ENCODE measurements at regions not wholly inside any gene's neighbourhood (a gene's known extent, or its start where the extent isn't known, plus 50 kb on each side); places are given as distances from the start of the nearest gene placed in this dataset.

DNA sequence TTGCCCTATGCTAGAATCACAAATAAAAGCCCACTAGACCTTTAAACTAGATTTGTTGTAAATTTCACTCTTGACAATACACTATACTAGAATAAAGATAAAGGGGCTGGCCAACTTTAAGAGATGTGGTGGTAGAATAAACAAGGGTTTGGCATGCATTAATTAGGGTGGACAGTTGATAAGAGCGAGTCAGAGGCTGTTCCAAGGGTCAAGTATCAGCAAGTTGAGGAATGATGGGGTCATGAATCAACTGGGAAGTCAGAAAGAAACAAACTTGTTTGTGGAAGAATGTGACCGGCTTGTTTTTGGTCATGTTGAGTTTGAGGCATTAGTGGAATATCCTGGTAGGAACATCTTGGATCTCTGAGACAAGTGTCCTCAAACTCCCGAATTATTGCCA lies 398.3 kb upstream of the TNP1 start:
- Histone ChIP-seq H4K20me1 (ENCODE audit: control insufficient read depth, extremely low read depth, insufficient read depth, low read length) (no peaks in the 10 kb centered on the region), H3K9ac (ENCODE audit: control insufficient read depth, extremely low read depth, insufficient read depth, low read length) (no peak overlapping the region), H3K4me2 (ENCODE audit: control insufficient read depth, extremely low read depth, insufficient read depth, low read depth, low read length) (no peak overlapping the region), H3K79me2 (ENCODE audit: control insufficient read depth, insufficient read depth, low read length) (no peaks in the 10 kb centered on the region), H3K27me3 (ENCODE audit: control insufficient read depth, extremely low read depth, insufficient read depth, low read length) (no peaks in the 10 kb centered on the region), H3K4me1 (ENCODE audit: control insufficient read depth, extremely low read depth, insufficient read depth, low read length) (no peaks in the 10 kb centered on the region), H2AFZ (ENCODE audit: control insufficient read depth, low read length) (no peak overlapping the region), H3K36me3 (ENCODE audit: control insufficient read depth in 2 of 2, extremely low read depth in 1 of 2, insufficient read depth in 2 of 2, low read length in 2 of 2) (no peaks in the 10 kb centered on the region), H3K27ac (ENCODE audit: control insufficient read depth, insufficient read depth, low read length) (no peak overlapping the region), H3K4me3 (ENCODE audit: control insufficient read depth in 2 of 3, extremely low read depth in 1 of 3, insufficient read depth in 2 of 3, low read depth in 1 of 3, low read length in 3 of 3) (no peak overlapping the region), H3K9me1 (ENCODE audit: control insufficient read depth, extremely low read depth, insufficient read depth, low read length) (no peaks in the 10 kb centered on the region), H3K9me3 (ENCODE audit: control insufficient read depth, low read depth, low read length) (no peaks in the 10 kb centered on the region)
- FAIRE-seq = no peak
- dilution Hi-C loops (cut with MboI; ENCODE audit: extremely low pct_ligation_motif_present, low sequenced_read_pairs) = no loop called here
- TF ChIP-seq, protein P1, sequence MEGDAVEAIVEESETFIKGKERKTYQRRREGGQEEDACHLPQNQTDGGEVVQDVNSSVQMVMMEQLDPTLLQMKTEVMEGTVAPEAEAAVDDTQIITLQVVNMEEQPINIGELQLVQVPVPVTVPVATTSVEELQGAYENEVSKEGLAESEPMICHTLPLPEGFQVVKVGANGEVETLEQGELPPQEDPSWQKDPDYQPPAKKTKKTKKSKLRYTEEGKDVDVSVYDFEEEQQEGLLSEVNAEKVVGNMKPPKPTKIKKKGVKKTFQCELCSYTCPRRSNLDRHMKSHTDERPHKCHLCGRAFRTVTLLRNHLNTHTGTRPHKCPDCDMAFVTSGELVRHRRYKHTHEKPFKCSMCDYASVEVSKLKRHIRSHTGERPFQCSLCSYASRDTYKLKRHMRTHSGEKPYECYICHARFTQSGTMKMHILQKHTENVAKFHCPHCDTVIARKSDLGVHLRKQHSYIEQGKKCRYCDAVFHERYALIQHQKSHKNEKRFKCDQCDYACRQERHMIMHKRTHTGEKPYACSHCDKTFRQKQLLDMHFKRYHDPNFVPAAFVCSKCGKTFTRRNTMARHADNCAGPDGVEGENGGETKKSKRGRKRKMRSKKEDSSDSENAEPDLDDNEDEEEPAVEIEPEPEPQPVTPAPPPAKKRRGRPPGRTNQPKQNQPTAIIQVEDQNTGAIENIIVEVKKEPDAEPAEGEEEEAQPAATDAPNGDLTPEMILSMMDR (optimal IDR thresholded peaks at IDR 0.05 in 1 of 3, IDR thresholded peaks at IDR 0.05 in 1 of 3, conservative IDR thresholded peaks at IDR 0.05 in 1 of 3; ENCODE audit: extremely low read depth in 1 of 3, insufficient read depth in 2 of 3, low read length in 3 of 3) = no peak
- TF ChIP-seq EZH2 (IDR thresholded peaks at IDR 0.05; ENCODE audit: low read length) = no peak
- no peak for DNase-seq (ENCODE audit: low read depth, low spot score)

DNA sequence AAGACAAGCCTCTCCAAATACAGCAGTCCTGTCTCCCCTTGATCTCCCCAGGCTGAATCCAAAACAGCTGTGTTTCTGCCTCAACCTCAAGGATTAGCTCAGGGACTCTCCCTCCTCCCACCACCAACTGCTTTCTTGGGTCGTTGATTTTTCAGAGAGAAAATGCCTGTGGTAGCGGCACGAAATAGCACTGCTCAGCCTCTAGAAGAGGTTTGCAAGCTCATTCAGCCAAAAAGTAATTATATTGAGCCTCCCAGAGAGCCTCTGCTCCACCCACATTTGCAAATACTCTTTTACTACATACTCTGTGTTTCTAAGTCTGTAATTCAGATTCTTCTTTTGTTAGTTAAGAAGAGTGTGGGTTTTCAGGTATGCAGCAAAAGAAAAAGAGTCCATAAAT lies 396.4 kb upstream of the TNP1 start:
- Histone ChIP-seq H3K9me1 (ENCODE audit: control insufficient read depth, extremely low read depth, insufficient read depth, low read length) (no peaks in the 10 kb centered on the region), H3K4me1 (ENCODE audit: control insufficient read depth, extremely low read depth, insufficient read depth, low read length) (no peaks in the 10 kb centered on the region), H3K27me3 (ENCODE audit: control insufficient read depth, extremely low read depth, insufficient read depth, low read length) (no peaks in the 10 kb centered on the region), H3K79me2 (ENCODE audit: control insufficient read depth, insufficient read depth, low read length) (no peaks in the 10 kb centered on the region), H3K4me2 (ENCODE audit: control insufficient read depth, extremely low read depth, insufficient read depth, low read depth, low read length) (no peak overlapping the region), H4K20me1 (ENCODE audit: control insufficient read depth, extremely low read depth, insufficient read depth, low read length) (no peaks in the 10 kb centered on the region), H3K36me3 (ENCODE audit: control insufficient read depth in 2 of 2, extremely low read depth in 1 of 2, insufficient read depth in 2 of 2, low read length in 2 of 2) (no peaks in the 10 kb centered on the region), H2AFZ (ENCODE audit: control insufficient read depth, low read length) (no peak overlapping the region), H3K9ac (ENCODE audit: control insufficient read depth, extremely low read depth, insufficient read depth, low read length) (no peak overlapping the region), H3K9me3 (ENCODE audit: control insufficient read depth, low read depth, low read length) (no peaks in the 10 kb centered on the region), H3K4me3 (ENCODE audit: control insufficient read depth in 2 of 3, extremely low read depth in 1 of 3, insufficient read depth in 2 of 3, low read depth in 1 of 3, low read length in 3 of 3) (no peak overlapping the region), H3K27ac (ENCODE audit: control insufficient read depth, insufficient read depth, low read length) (no peak overlapping the region)
- dilution Hi-C loops (cut with MboI; ENCODE audit: extremely low pct_ligation_motif_present, low sequenced_read_pairs) = no loop called here
- DNase-seq (ENCODE audit: low read depth, low spot score) = no peak
- no peak for FAIRE-seq
- TF ChIP-seq, protein P1 (optimal IDR thresholded peaks at IDR 0.05 in 1 of 3, IDR thresholded peaks at IDR 0.05 in 1 of 3, conservative IDR thresholded peaks at IDR 0.05 in 1 of 3; ENCODE audit: extremely low read depth in 1 of 3, insufficient read depth in 2 of 3, low read length in 3 of 3) = no peak
- TF ChIP-seq EZH2 (IDR thresholded peaks at IDR 0.05; ENCODE audit: low read length) = no peak

All from keratinocyte (primary cell).